Body of pancreas (tissue), 4 donors: ENCODE measurements at regions not wholly inside any gene's neighbourhood (a gene's known extent, or its start where the extent isn't known, plus 50 kb on each side); places are given as distances from the start of the nearest gene placed in this dataset.

Experiments
- POLR2A ChIP-seq, 3 donors: fragments of 450-650 bp; IDR thresholded peaks; one replicate each; pipeline ENCODE4 v1.6.1; 2016; ENCODE audit warnings: antibody characterized with exemption in 3 of 3, mild to moderate bottlenecking in 2 of 3
- TF ChIP-seq, protein P1 (sequence below), 7 experiments: fragments of 450-650 bp in 4 of 7; fragments of 200-600 bp in 3 of 7; sonication (generic) in 3 of 7; IDR thresholded peaks; one replicate each; pipeline ENCODE4 v1.5.1; 2016 to 2019; ENCODE audit warnings: antibody characterized with exemption in 7 of 7

DNA sequence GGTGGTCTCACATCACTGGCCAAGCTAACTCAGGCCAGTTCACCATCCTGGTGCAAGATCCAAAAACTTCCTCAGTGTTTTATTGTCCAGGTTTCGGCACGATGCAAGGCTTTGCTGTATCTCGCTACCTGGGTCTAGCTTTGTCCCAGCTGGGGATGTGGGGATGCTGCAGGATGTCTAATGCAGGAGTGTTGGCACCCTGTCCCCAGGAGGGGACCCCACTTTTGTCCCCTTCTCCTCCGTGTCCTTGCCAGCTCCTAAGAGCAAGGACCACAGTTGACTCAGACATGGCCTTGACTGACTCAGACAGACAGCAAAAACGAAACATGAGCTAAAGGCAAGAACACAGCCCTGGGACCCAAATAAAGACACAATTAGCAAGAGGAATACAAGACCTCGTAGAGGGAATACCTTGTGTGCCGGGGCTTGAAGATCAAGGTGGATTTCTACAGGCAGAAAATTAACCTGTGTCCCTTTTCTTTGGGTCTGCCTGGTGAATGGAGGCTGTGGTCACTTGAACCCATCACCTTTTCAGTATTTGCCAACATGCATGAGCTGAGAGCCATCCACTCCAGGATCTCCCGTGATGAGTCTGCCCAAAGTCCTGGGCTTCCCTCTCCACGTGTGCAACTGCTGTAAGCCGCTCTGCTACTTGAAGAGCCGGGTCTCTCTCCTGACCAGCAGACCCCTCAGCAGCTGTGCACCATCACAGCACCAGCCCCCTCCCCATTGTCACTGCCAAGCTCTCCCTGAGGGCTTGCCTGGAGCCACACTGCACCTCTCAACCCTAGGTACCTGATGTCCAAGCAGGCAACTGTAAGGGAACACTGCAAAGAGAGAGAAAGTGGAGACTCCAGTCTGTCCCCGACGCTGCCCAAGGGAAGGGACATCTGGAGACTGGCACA is 149.5 kb upstream of the ZNF507 start:
- TF ChIP-seq, protein P1, sequence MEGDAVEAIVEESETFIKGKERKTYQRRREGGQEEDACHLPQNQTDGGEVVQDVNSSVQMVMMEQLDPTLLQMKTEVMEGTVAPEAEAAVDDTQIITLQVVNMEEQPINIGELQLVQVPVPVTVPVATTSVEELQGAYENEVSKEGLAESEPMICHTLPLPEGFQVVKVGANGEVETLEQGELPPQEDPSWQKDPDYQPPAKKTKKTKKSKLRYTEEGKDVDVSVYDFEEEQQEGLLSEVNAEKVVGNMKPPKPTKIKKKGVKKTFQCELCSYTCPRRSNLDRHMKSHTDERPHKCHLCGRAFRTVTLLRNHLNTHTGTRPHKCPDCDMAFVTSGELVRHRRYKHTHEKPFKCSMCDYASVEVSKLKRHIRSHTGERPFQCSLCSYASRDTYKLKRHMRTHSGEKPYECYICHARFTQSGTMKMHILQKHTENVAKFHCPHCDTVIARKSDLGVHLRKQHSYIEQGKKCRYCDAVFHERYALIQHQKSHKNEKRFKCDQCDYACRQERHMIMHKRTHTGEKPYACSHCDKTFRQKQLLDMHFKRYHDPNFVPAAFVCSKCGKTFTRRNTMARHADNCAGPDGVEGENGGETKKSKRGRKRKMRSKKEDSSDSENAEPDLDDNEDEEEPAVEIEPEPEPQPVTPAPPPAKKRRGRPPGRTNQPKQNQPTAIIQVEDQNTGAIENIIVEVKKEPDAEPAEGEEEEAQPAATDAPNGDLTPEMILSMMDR (IDR thresholded peaks at IDR 0.05): no peak
- no peak for TF ChIP-seq POLR2A (IDR thresholded peaks at IDR 0.05)
